Keratinocyte (primary cell): ENCODE measurements at regions not wholly inside any gene's neighbourhood (a gene's known extent, or its start where the extent isn't known, plus 50 kb on each side); places are given as distances from the start of the nearest gene placed in this dataset.

Experiments
- DNase-seq: peaks from one replicate; pipeline ENCODE4 v3.0.0-alpha.2; 2011; ENCODE audit warnings: low read depth, missing footprints, low spot score
- FAIRE-seq: peaks from 2 replicates; lab custom pipeline; 2011; peaks lifted over from hg19 to GRCh38; lab: Jason Lieb, UNC
- H2AFZ ChIP-seq: 2 replicates; pipeline ENCODE4 v1.6.0; 2012; ENCODE audit warnings: low read length, control low read depth, inconsistent platforms; ENCODE audit not compliant: control insufficient read depth
- H3K27ac ChIP-seq: 2 replicates; pipeline ENCODE4 v1.5.1; 2011; ENCODE audit warnings: low read length; ENCODE audit not compliant: control insufficient read depth, insufficient read depth
- H3K27me3 ChIP-seq: 3 replicates; pipeline ENCODE4 v1.6.0; 2011; ENCODE audit warnings: low read length; ENCODE audit not compliant: control insufficient read depth, insufficient read depth; ENCODE audit errors: extremely low read depth
- H3K36me3 ChIP-seq, 2 experiments: 2 replicates in 1 of 2; 3 replicates in 1 of 2; pipeline ENCODE4 v1.5.1; 2011; ENCODE audit warnings: low read length in 2 of 2, mild to moderate bottlenecking in 1 of 2; ENCODE audit not compliant: control insufficient read depth in 2 of 2, insufficient read depth in 2 of 2; ENCODE audit errors: extremely low read depth in 1 of 2
- H3K4me1 ChIP-seq: 3 replicates; pipeline ENCODE4 v1.5.1; 2011; ENCODE audit warnings: low read length; ENCODE audit not compliant: control insufficient read depth, insufficient read depth; ENCODE audit errors: extremely low read depth
- H3K4me2 ChIP-seq: 3 replicates; pipeline ENCODE4 v1.6.0; 2011; ENCODE audit warnings: low read depth, low read length; ENCODE audit not compliant: control insufficient read depth, insufficient read depth; ENCODE audit errors: extremely low read depth
- H3K4me3 ChIP-seq, 3 experiments: fragments of 200-600 bp in 1 of 3; sonication (generic) in 1 of 3; 2 replicates in 2 of 3; 3 replicates in 1 of 3; pipeline ENCODE4 v1.5.1; 2011 to 2016; ENCODE audit warnings: low read length in 3 of 3, mild to moderate bottlenecking in 3 of 3, control low read depth in 2 of 3, inconsistent platforms in 1 of 3, low read depth in 1 of 3, mixed read lengths in 1 of 3, mixed run types in 1 of 3, moderate library complexity in 1 of 3; ENCODE audit not compliant: control insufficient read depth in 2 of 3, insufficient read depth in 2 of 3; ENCODE audit errors: extremely low read depth in 1 of 3
- H3K79me2 ChIP-seq: 2 replicates; pipeline ENCODE4 v1.6.0; 2012; ENCODE audit warnings: low read length; ENCODE audit not compliant: control insufficient read depth, insufficient read depth
- H3K9ac ChIP-seq: 3 replicates; pipeline ENCODE4 v1.6.0; 2011; ENCODE audit warnings: low read length; ENCODE audit not compliant: control insufficient read depth, insufficient read depth; ENCODE audit errors: extremely low read depth
- H3K9me1 ChIP-seq: 3 replicates; pipeline ENCODE4 v1.6.0; 2011; ENCODE audit warnings: low read length; ENCODE audit not compliant: control insufficient read depth, insufficient read depth; ENCODE audit errors: extremely low read depth
- H3K9me3 ChIP-seq: 2 replicates; pipeline ENCODE4 v1.5.1; 2012; ENCODE audit warnings: low read depth, low read length; ENCODE audit not compliant: control insufficient read depth
- H4K20me1 ChIP-seq: 3 replicates; pipeline ENCODE4 v1.6.0; 2011; ENCODE audit warnings: low read length; ENCODE audit not compliant: control insufficient read depth, insufficient read depth; ENCODE audit errors: extremely low read depth
- EZH2 ChIP-seq: IDR thresholded peaks from one replicate; pipeline ENCODE4 v1.6.1; 2012; ENCODE audit warnings: inconsistent platforms, mild to moderate bottlenecking, low read length, moderate library complexity
- dilution Hi-C: fragments of 300-500 bp; cut with MboI; formaldehyde crosslinking; loops from one replicate; pipeline ENCODE4 v1.7.0; 2020; ENCODE audit warnings: low sequenced_read_pairs; ENCODE audit not compliant: extremely low pct_ligation_motif_present
- TF ChIP-seq, protein P1 (sequence below), 3 experiments: IDR thresholded peaks in 1 of 3; conservative IDR thresholded peaks in 1 of 3; optimal IDR thresholded peaks in 1 of 3; 2 replicates in 2 of 3; 3 replicates in 1 of 3; pipeline versions ENCODE3 to v1.5.1; 2011; ENCODE audit warnings: low read length in 3 of 3, mild to moderate bottlenecking in 3 of 3, moderate library complexity in 2 of 3, control low read depth in 1 of 3, inconsistent platforms in 1 of 3; ENCODE audit not compliant: insufficient read depth in 2 of 3; ENCODE audit errors: extremely low read depth in 1 of 3

- H3K9me1 ChIP-seq: no peaks in the 10 kb centered on the region
- no peak overlapping the region for H3K9ac ChIP-seq
- no peaks in the 10 kb centered on the region for H3K9me3 ChIP-seq
- no peaks in the 10 kb centered on the region for H4K20me1 ChIP-seq
- no peak overlapping the region for H3K27ac ChIP-seq
- H2AFZ ChIP-seq: no peak overlapping the region
- H3K4me2 ChIP-seq: no peak overlapping the region
- H3K4me3 ChIP-seq: no peak overlapping the region
- DNase-seq: no peak
- no peaks in the 10 kb centered on the region for H3K79me2 ChIP-seq
- FAIRE-seq: no peak
- H3K4me1 ChIP-seq: no peaks in the 10 kb centered on the region
- dilution Hi-C loops: no loop called here
- no peaks in the 10 kb centered on the region for H3K36me3 ChIP-seq
- TF ChIP-seq, protein P1, sequence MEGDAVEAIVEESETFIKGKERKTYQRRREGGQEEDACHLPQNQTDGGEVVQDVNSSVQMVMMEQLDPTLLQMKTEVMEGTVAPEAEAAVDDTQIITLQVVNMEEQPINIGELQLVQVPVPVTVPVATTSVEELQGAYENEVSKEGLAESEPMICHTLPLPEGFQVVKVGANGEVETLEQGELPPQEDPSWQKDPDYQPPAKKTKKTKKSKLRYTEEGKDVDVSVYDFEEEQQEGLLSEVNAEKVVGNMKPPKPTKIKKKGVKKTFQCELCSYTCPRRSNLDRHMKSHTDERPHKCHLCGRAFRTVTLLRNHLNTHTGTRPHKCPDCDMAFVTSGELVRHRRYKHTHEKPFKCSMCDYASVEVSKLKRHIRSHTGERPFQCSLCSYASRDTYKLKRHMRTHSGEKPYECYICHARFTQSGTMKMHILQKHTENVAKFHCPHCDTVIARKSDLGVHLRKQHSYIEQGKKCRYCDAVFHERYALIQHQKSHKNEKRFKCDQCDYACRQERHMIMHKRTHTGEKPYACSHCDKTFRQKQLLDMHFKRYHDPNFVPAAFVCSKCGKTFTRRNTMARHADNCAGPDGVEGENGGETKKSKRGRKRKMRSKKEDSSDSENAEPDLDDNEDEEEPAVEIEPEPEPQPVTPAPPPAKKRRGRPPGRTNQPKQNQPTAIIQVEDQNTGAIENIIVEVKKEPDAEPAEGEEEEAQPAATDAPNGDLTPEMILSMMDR (optimal IDR thresholded peaks at IDR 0.05 in 1 of 3, IDR thresholded peaks at IDR 0.05 in 1 of 3, conservative IDR thresholded peaks at IDR 0.05 in 1 of 3; ENCODE audit: extremely low read depth in 1 of 3, insufficient read depth in 2 of 3, low read length in 3 of 3): no peak
- no peak for TF ChIP-seq EZH2
- H3K27me3 ChIP-seq: no peaks in the 10 kb centered on the region
These were observed 706.7 kb downstream of the DNAJB9 start for GRCh38 chr7:109276348-109276747.

- no peak for TF ChIP-seq EZH2
- TF ChIP-seq, protein P1 (optimal IDR thresholded peaks at IDR 0.05 in 1 of 3, IDR thresholded peaks at IDR 0.05 in 1 of 3, conservative IDR thresholded peaks at IDR 0.05 in 1 of 3; ENCODE audit: extremely low read depth in 1 of 3, insufficient read depth in 2 of 3, low read length in 3 of 3): no peak
- no peaks in the 10 kb centered on the region for H4K20me1 ChIP-seq
- H2AFZ ChIP-seq: no peak overlapping the region
- no peak overlapping the region for H3K4me2 ChIP-seq
- no peaks in the 10 kb centered on the region for H3K9me1 ChIP-seq
- no peak overlapping the region for H3K27ac ChIP-seq
- DNase-seq (no peak), FAIRE-seq (no peak)
- no peaks in the 10 kb centered on the region for H3K36me3 ChIP-seq
- no peaks in the 10 kb centered on the region for H3K79me2 ChIP-seq
- dilution Hi-C loops: no loop called here
- H3K9ac ChIP-seq: no peak overlapping the region
- no peak overlapping the region for H3K4me3 ChIP-seq
- H3K27me3 ChIP-seq: no peaks in the 10 kb centered on the region
- no peaks in the 10 kb centered on the region for H3K9me3 ChIP-seq
- H3K4me1 ChIP-seq: no peaks in the 10 kb centered on the region
These were observed 713.1 kb downstream of the DNAJB9 start for GRCh38 chr7:109282726-109283125.
